H9 (cell line): ENCODE measurements at regions not wholly inside any gene's neighbourhood (a gene's known extent, or its start where the extent isn't known, plus 50 kb on each side); places are given as distances from the start of the nearest gene placed in this dataset.

ENCODE experiments used
- DNase-seq: peaks from one replicate; pipeline ENCODE4 v3.0.0-alpha.2; 2017
- H2AFZ ChIP-seq: one replicate; pipeline ENCODE4 v1.6.1; 2013; ENCODE audit warnings: mild to moderate bottlenecking, low read length, control low read depth, moderate library complexity
- H2AK5ac ChIP-seq: 2 replicates; pipeline ENCODE4 v1.6.1; 2013; ENCODE audit warnings: low read length, control low read depth, mixed read lengths; ENCODE audit not compliant: insufficient read length
- H2BK120ac ChIP-seq: one replicate; pipeline ENCODE4 v1.6.1; 2013; ENCODE audit warnings: low read depth, mild to moderate bottlenecking, low read length, control low read depth, inconsistent platforms; ENCODE audit not compliant: poor library complexity, severe bottlenecking
- H2BK12ac ChIP-seq: 2 replicates; pipeline ENCODE4 v1.6.1; 2013; ENCODE audit warnings: low read length, control low read depth, mixed read lengths, low read depth; ENCODE audit not compliant: insufficient read length
- H2BK15ac ChIP-seq: 2 replicates; pipeline ENCODE4 v1.6.1; 2013; ENCODE audit warnings: low read depth, low read length, control low read depth
- H2BK20ac ChIP-seq: one replicate; pipeline ENCODE4 v1.6.1; 2013; ENCODE audit warnings: low read depth, mild to moderate bottlenecking, low read length, control low read depth, inconsistent platforms; ENCODE audit not compliant: poor library complexity, severe bottlenecking
- H2BK5ac ChIP-seq: 2 replicates; pipeline ENCODE4 v1.6.1; 2013; ENCODE audit warnings: low read length, control low read depth, mixed read lengths; ENCODE audit not compliant: insufficient read length
- H3K14ac ChIP-seq: 2 replicates; pipeline ENCODE4 v1.6.1; 2013; ENCODE audit warnings: low read length, control low read depth; ENCODE audit not compliant: insufficient read depth
- H3K18ac ChIP-seq: 2 replicates; pipeline ENCODE4 v1.6.1; 2013; ENCODE audit warnings: low read depth, mild to moderate bottlenecking, mixed read lengths, low read length, control low read depth; ENCODE audit not compliant: insufficient read length
- H3K23ac ChIP-seq: 2 replicates; pipeline ENCODE4 v1.6.1; 2013; ENCODE audit warnings: low read length, control low read depth, mixed read lengths, low read depth; ENCODE audit not compliant: insufficient read length
- H3K23me2 ChIP-seq: 2 replicates; pipeline ENCODE4 v1.6.1; 2013; ENCODE audit warnings: low read depth, mild to moderate bottlenecking, mixed read lengths, low read length, control low read depth; ENCODE audit not compliant: insufficient read length, poor library complexity, severe bottlenecking
- H3K27ac ChIP-seq: 2 replicates; pipeline ENCODE4 v1.5.1; 2013; ENCODE audit warnings: low read length, control low read depth, mixed read lengths, low read depth; ENCODE audit not compliant: insufficient read length
- H3K27me3 ChIP-seq: 2 replicates; pipeline ENCODE4 v1.6.1; 2013; ENCODE audit warnings: low read length, control low read depth, inconsistent platforms; ENCODE audit not compliant: insufficient read depth
- H3K4ac ChIP-seq: 2 replicates; pipeline ENCODE4 v1.6.1; 2013; ENCODE audit warnings: low read depth, mild to moderate bottlenecking, control low read depth, inconsistent platforms, low read length, moderate library complexity
- H3K4me1 ChIP-seq: 2 replicates; pipeline ENCODE4 v1.6.1; 2013; ENCODE audit warnings: low read length, control low read depth, inconsistent platforms; ENCODE audit not compliant: insufficient read depth
- H3K4me2 ChIP-seq: 2 replicates; pipeline ENCODE4 v1.6.1; 2013; ENCODE audit warnings: low read length, control low read depth, mixed read lengths; ENCODE audit not compliant: insufficient read length, insufficient read depth
- H3K56ac ChIP-seq: 2 replicates; pipeline ENCODE4 v1.6.1; 2013; ENCODE audit warnings: low read depth, mild to moderate bottlenecking, mixed read lengths, low read length, control low read depth; ENCODE audit not compliant: insufficient read length
- H3K79me1 ChIP-seq: 2 replicates; pipeline ENCODE4 v1.6.1; 2013; ENCODE audit warnings: low read depth, mild to moderate bottlenecking, moderate library complexity, low read length, control low read depth, inconsistent platforms; ENCODE audit not compliant: insufficient read depth, poor library complexity, severe bottlenecking
- H3K79me2 ChIP-seq: 2 replicates; pipeline ENCODE4 v1.6.1; 2013; ENCODE audit warnings: low read length, control low read depth, inconsistent platforms; ENCODE audit not compliant: insufficient read depth
- H3K9ac ChIP-seq: 2 replicates; pipeline ENCODE4 v1.6.1; 2013; ENCODE audit warnings: low read length, control low read depth, mixed read lengths; ENCODE audit not compliant: insufficient read length; ENCODE audit errors: extremely low read depth
- H3K9me3 ChIP-seq: one replicate; pipeline ENCODE4 v1.6.1; 2013; ENCODE audit warnings: low read depth, low read length, inconsistent platforms; ENCODE audit not compliant: control insufficient read depth
- H3T11ph ChIP-seq: one replicate; pipeline ENCODE4 v1.6.1; 2013; ENCODE audit warnings: mild to moderate bottlenecking, low read length, control low read depth, inconsistent platforms
- H4K20me1 ChIP-seq: one replicate; pipeline ENCODE4 v1.6.1; 2013; ENCODE audit not compliant: control insufficient read depth, insufficient read length, insufficient read depth
- H4K5ac ChIP-seq: 2 replicates; pipeline ENCODE4 v1.6.1; 2013; ENCODE audit warnings: low read depth, mild to moderate bottlenecking, mixed read lengths, low read length, control low read depth; ENCODE audit not compliant: insufficient read length
- H4K8ac ChIP-seq: replicated peaks from 2 replicates; pipeline ENCODE4 v1.6.1; 2013; ENCODE audit warnings: low read length, control low read depth, mixed read lengths, low read depth; ENCODE audit not compliant: insufficient read length
- H4K91ac ChIP-seq: 2 replicates; pipeline ENCODE4 v1.6.1; 2013; ENCODE audit warnings: low read depth, mild to moderate bottlenecking, moderate library complexity, mixed read lengths, low read length, control low read depth; ENCODE audit not compliant: insufficient read length
- H3K27ac Mint-ChIP-seq, 3 experiments: 2 replicates in 2 of 3; 3 replicates in 1 of 3; pipeline ENCODE4 v1.8.0; 2020 to 2021; ENCODE audit warnings: mixed read lengths in 3 of 3, mild to moderate bottlenecking in 1 of 3, moderate library complexity in 1 of 3
- H3K27me3 Mint-ChIP-seq: 2 replicates; pipeline ENCODE4 v1.8.0; 2021; ENCODE audit warnings: low read depth, mild to moderate bottlenecking, moderate library complexity, mixed read lengths
- H3K36me3 Mint-ChIP-seq, 3 experiments: 2 replicates in 2 of 3; 3 replicates in 1 of 3; pipeline ENCODE4 v1.8.0; 2020 to 2021; ENCODE audit warnings: low read depth in 3 of 3, mixed read lengths in 3 of 3; ENCODE audit not compliant: insufficient read depth in 1 of 3
- H3K4me1 Mint-ChIP-seq, 2 experiments: 2 replicates each; pipeline ENCODE4 v1.8.0; 2020; ENCODE audit warnings: mixed read lengths in 2 of 2
- H3K4me3 Mint-ChIP-seq, 2 experiments: 2 replicates in 1 of 2; 3 replicates in 1 of 2; pipeline ENCODE4 v1.8.0; 2020 to 2021; ENCODE audit warnings: mild to moderate bottlenecking in 2 of 2, mixed read lengths in 2 of 2, moderate library complexity in 1 of 2
- H3K9me3 Mint-ChIP-seq, 2 experiments: 2 replicates in 1 of 2; 3 replicates in 1 of 2; pipeline ENCODE4 v1.8.0; 2020; ENCODE audit warnings: mild to moderate bottlenecking in 2 of 2, mixed read lengths in 2 of 2, moderate library complexity in 1 of 2
- WGBS: extraction: QIAGEN DNeasy Blood & Tissue Kit; methylation state at CpG from one replicate; pipeline ENCODE4 v1.1.7; 2013; ENCODE audit warnings: missing lambda C conversion rate, low lambda C conversion rate, mixed read lengths; ENCODE audit not compliant: insufficient read length; ENCODE audit errors: extremely low coverage; 5-methylcytosine and 5-hydroxymethylcytosine counted together
- TF ChIP-seq, protein P1 (sequence below): fragments of 200-600 bp; sonication (generic); conservative IDR thresholded peaks from 3 replicates; pipeline ENCODE4 v1.8.0; 2021; ENCODE audit warnings: antibody characterized with exemption, mild to moderate bottlenecking

DNA sequence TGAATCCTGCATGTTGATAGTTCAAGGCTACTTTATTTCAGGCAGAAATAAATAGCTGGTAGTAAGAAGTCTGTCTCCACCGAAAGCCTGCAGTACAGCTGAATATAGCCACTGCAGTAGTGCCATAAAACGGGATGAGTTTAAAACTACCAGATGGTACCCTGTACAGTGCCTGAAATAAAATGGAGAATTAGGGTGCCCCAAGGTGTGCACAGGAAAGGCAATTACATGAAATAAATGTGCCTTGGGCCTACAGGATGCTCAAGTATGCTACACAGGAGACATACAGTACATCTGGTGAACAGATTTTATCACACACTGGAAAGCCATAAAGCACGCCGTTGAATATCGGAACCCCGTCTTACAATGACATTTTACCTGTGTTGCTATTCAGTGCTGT lies 447.7 kb upstream of the HNRNPA3 start:
- no peaks in the 10 kb centered on the region for H3K23me2 ChIP-seq
- no peak overlapping the region for H2AK5ac ChIP-seq
- WGBS, result no CpG with 5 or more reads among the region's 6 CpGs
- no peak overlapping the region for H3K56ac ChIP-seq
- no peak overlapping the region for H3K23ac ChIP-seq
- Mint-ChIP-seq H3K9me3 (peaks cover 0 to 4% of the 10 kb centered on the region in 2 experiments; a peak in 3 of 5 replicates), H3K36me3 (peaks cover 0 to 7% (median 4%) of the 10 kb centered on the region in 3 experiments; a peak in 2 of 7 replicates), H3K27ac (peak overlapping the region; percentile 57 to 99 (median 97); a peak in 5 of 7 replicates), H3K4me1 (peaks cover 53 to 54% of the 10 kb centered on the region in 2 experiments), H3K27me3 (peaks cover 1% of the 10 kb centered on the region; the same call in 1 of the 2 replicates), H3K4me3 (no peak overlapping the region)
- no peak overlapping the region for H4K8ac ChIP-seq
- no peak overlapping the region for H2BK5ac ChIP-seq
- no peaks in the 10 kb centered on the region; the same call in 1 of the 2 replicates for H3K27me3 ChIP-seq
- H3K27ac ChIP-seq, result peak overlapping the region; percentile 57
- H2AFZ ChIP-seq, result no peak overlapping the region
- TF ChIP-seq, protein P1, sequence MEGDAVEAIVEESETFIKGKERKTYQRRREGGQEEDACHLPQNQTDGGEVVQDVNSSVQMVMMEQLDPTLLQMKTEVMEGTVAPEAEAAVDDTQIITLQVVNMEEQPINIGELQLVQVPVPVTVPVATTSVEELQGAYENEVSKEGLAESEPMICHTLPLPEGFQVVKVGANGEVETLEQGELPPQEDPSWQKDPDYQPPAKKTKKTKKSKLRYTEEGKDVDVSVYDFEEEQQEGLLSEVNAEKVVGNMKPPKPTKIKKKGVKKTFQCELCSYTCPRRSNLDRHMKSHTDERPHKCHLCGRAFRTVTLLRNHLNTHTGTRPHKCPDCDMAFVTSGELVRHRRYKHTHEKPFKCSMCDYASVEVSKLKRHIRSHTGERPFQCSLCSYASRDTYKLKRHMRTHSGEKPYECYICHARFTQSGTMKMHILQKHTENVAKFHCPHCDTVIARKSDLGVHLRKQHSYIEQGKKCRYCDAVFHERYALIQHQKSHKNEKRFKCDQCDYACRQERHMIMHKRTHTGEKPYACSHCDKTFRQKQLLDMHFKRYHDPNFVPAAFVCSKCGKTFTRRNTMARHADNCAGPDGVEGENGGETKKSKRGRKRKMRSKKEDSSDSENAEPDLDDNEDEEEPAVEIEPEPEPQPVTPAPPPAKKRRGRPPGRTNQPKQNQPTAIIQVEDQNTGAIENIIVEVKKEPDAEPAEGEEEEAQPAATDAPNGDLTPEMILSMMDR, result no peak
- H4K91ac ChIP-seq, result no peak overlapping the region
- DNase-seq, result no peak
- H3K9me3 ChIP-seq, result no peaks in the 10 kb centered on the region
- no peak overlapping the region for H3K4ac ChIP-seq
- no peak overlapping the region for H3K18ac ChIP-seq
- H3K79me1 ChIP-seq, result no peaks in the 10 kb centered on the region
- H2BK120ac ChIP-seq, result no peak overlapping the region
- H4K20me1 ChIP-seq, result no peaks in the 10 kb centered on the region
- H2BK20ac ChIP-seq, result no peak overlapping the region
- H2BK12ac ChIP-seq, result no peak overlapping the region
- H2BK15ac ChIP-seq, result no peak overlapping the region
- H4K5ac ChIP-seq, result no peak overlapping the region
- peaks cover 15% of the 10 kb centered on the region for H3K4me1 ChIP-seq
- no peaks in the 10 kb centered on the region for H3K79me2 ChIP-seq
- H3K4me2 ChIP-seq, result peak overlapping the region; percentile 35
- no peak overlapping the region for H3K14ac ChIP-seq
- H3T11ph ChIP-seq, result no peak overlapping the region
- H3K9ac ChIP-seq, result no peak overlapping the region
